ENCODE measurements at regions not wholly inside any gene's neighbourhood (a gene's known extent, or its start where the extent isn't known, plus 50 kb on each side); places are given as distances from the start of the nearest gene placed in this dataset.

DNA sequence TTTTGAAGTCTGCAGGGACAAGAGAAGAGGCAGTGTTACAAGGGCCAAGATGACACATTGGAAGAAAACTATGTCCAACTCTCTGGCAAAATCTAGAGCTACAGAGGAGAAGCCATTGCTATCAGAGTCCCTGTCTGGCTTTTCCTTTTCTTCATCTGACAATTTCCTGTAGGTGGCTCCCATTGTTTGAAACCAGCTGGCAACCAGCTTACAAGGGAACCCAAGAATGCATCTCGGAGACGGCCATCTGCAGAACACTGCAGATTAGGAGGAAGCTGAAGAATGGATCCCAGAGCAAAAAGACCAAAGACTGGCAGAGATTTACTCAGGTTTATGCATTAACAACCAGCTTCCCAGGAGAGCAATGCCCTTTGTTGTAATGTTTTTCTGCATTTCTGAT is 216.2 kb upstream of the CTSO start:
- DNase-seq (ENCODE audit: low spot score): peak; percentile 22
- H3K27me3 Mint-ChIP-seq (ENCODE audit: insufficient read depth, low read depth, poor library complexity): peaks cover 3% of the 10 kb centered on the region
- peaks cover 11% of the 10 kb centered on the region for H3K4me1 Mint-ChIP-seq
- H3K79me2 ChIP-seq (replicated peaks; ENCODE audit: insufficient read depth): no peaks in the 10 kb centered on the region
- no peak overlapping the region for H3K4me3 Mint-ChIP-seq
- TF ChIP-seq ZNF114 (CRISPR knock-in tag; IDR thresholded peaks at IDR 0.05): 0 out of 2 replicates have a peak, but pooled peaks have one; percentile 21
- no peak for TF ChIP-seq EZH2 (IDR thresholded peaks at IDR 0.05; ENCODE audit: low read depth, unreplicated experiment)
- TF ChIP-seq, protein P1, sequence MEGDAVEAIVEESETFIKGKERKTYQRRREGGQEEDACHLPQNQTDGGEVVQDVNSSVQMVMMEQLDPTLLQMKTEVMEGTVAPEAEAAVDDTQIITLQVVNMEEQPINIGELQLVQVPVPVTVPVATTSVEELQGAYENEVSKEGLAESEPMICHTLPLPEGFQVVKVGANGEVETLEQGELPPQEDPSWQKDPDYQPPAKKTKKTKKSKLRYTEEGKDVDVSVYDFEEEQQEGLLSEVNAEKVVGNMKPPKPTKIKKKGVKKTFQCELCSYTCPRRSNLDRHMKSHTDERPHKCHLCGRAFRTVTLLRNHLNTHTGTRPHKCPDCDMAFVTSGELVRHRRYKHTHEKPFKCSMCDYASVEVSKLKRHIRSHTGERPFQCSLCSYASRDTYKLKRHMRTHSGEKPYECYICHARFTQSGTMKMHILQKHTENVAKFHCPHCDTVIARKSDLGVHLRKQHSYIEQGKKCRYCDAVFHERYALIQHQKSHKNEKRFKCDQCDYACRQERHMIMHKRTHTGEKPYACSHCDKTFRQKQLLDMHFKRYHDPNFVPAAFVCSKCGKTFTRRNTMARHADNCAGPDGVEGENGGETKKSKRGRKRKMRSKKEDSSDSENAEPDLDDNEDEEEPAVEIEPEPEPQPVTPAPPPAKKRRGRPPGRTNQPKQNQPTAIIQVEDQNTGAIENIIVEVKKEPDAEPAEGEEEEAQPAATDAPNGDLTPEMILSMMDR (conservative IDR thresholded peaks at IDR 0.05; ENCODE audit: low read depth in 2 of 2): peak in 1 of 2 experiments; percentile 23; a peak in 1 of 4 replicates
- H3F3A ChIP-seq (replicated peaks; ENCODE audit: low read depth): no peaks in the 10 kb centered on the region
- peaks cover 12% of the 10 kb centered on the region; the same call in 1 of the 2 replicates for H3K4me1 ChIP-seq (ENCODE audit: insufficient read depth)
- H4K20me1 ChIP-seq (replicated peaks; ENCODE audit: insufficient read depth): no peaks in the 10 kb centered on the region
- H3K36me3 ChIP-seq (ENCODE audit: insufficient read depth): no peaks in the 10 kb centered on the region
- no peaks in the 10 kb centered on the region for H3K36me3 Mint-ChIP-seq (ENCODE audit: low read depth)
- no peaks in the 10 kb centered on the region for H3K27me3 ChIP-seq (ENCODE audit: insufficient read depth)
- no peak overlapping the region for H3K4me3 ChIP-seq
- no peaks in the 10 kb centered on the region for H3K9me3 Mint-ChIP-seq
- no peak overlapping the region for H3K4me2 ChIP-seq
- peak; percentile 45 for ATAC-seq
- H2AFZ ChIP-seq: peak overlapping the region; percentile 16; the same call in 1 of the 2 replicates
- H3K27ac Mint-ChIP-seq: no peak overlapping the region
- H3K9me2 ChIP-seq (ENCODE audit: insufficient read depth): no peaks in the 10 kb centered on the region
- no peak overlapping the region for H3K27ac ChIP-seq (ENCODE audit: low read depth)

DNA sequence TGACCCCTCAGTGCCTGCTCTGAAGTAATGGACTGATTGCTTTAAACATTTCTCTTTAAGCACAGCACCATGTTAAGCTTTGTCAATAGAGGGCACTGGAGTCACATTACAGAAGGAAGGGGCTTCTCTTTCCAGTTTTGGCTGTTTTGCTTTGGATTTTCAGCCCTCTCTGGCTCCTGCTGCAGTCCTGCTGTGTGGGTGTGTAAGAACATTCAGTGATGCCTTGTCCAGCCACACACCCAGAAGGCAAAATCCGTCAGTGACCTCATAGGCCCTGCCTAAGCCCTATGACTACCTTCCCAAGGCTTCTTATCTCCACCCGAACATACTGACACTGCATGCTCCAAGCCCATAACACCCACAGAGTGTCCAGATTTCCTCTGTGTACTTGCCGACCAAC is 215.3 kb upstream of the CTSO start:
- Histone ChIP-seq H3K27ac (ENCODE audit: low read depth) (no peak overlapping the region), H3F3A (replicated peaks; ENCODE audit: low read depth) (no peaks in the 10 kb centered on the region), H3K4me3 (no peak overlapping the region), H3K27me3 (ENCODE audit: insufficient read depth) (no peaks in the 10 kb centered on the region), H2AFZ (no peak overlapping the region), H3K9me2 (ENCODE audit: insufficient read depth) (no peaks in the 10 kb centered on the region), H3K79me2 (replicated peaks; ENCODE audit: insufficient read depth) (no peaks in the 10 kb centered on the region), H3K36me3 (ENCODE audit: insufficient read depth) (no peaks in the 10 kb centered on the region), H3K4me2 (no peak overlapping the region), H4K20me1 (replicated peaks; ENCODE audit: insufficient read depth) (no peaks in the 10 kb centered on the region), H3K4me1 (ENCODE audit: insufficient read depth) (peaks cover 12% of the 10 kb centered on the region; the same call in 1 of the 2 replicates)
- no peak overlapping the region for H3K4me3 Mint-ChIP-seq
- H3K4me1 Mint-ChIP-seq: peaks cover 11% of the 10 kb centered on the region
- H3K27me3 Mint-ChIP-seq (ENCODE audit: insufficient read depth, low read depth, poor library complexity): peaks cover 3% of the 10 kb centered on the region
- DNase-seq (ENCODE audit: low spot score) (peak; percentile 73), ATAC-seq (peak; percentile 91)
- H3K9me3 Mint-ChIP-seq: no peaks in the 10 kb centered on the region
- no peak overlapping the region for H3K27ac Mint-ChIP-seq
- no peaks in the 10 kb centered on the region for H3K36me3 Mint-ChIP-seq (ENCODE audit: low read depth)
- TF ChIP-seq, protein P1 (conservative IDR thresholded peaks at IDR 0.05; ENCODE audit: low read depth in 2 of 2): peak; percentile 69 to 88
- TF ChIP-seq POLR2AphosphoS5 (IDR thresholded peaks at IDR 0.05; ENCODE audit: low read depth): no peak

- no peaks in the 10 kb centered on the region for H4K20me1 ChIP-seq (replicated peaks; ENCODE audit: insufficient read depth)
- no peaks in the 10 kb centered on the region for H3K36me3 ChIP-seq (ENCODE audit: insufficient read depth)
- no peak overlapping the region for H2AFZ ChIP-seq
- no peak overlapping the region for H3K4me2 ChIP-seq
- peaks cover 12% of the 10 kb centered on the region; the same call in 1 of the 2 replicates for H3K4me1 ChIP-seq (ENCODE audit: insufficient read depth)
- H3K9me2 ChIP-seq (ENCODE audit: insufficient read depth): no peaks in the 10 kb centered on the region
- peaks cover 3% of the 10 kb centered on the region for H3K27me3 Mint-ChIP-seq (ENCODE audit: insufficient read depth, low read depth, poor library complexity)
- H3K27me3 ChIP-seq (ENCODE audit: insufficient read depth): no peaks in the 10 kb centered on the region
- no peaks in the 10 kb centered on the region for H3K36me3 Mint-ChIP-seq (ENCODE audit: low read depth)
- H3K79me2 ChIP-seq (replicated peaks; ENCODE audit: insufficient read depth): no peaks in the 10 kb centered on the region
- no peak overlapping the region for H3K4me3 ChIP-seq
- no peak for DNase-seq (ENCODE audit: low spot score)
- no peak overlapping the region for H3K4me3 Mint-ChIP-seq
- ATAC-seq: no peak
- peaks cover 11% of the 10 kb centered on the region for H3K4me1 Mint-ChIP-seq
- H3K27ac Mint-ChIP-seq: no peak overlapping the region
- H3K27ac ChIP-seq (ENCODE audit: low read depth): no peak overlapping the region
- H3K9me3 Mint-ChIP-seq: no peaks in the 10 kb centered on the region
- H3F3A ChIP-seq (replicated peaks; ENCODE audit: low read depth): no peaks in the 10 kb centered on the region
- TF ChIP-seq NANOG (IDR thresholded peaks at IDR 0.05; ENCODE audit: borderline replicate concordance) (no peak), CREB1 (CRISPR knock-in tag; IDR thresholded peaks at IDR 0.05; ENCODE audit: low read depth) (no peak)
Measured at GRCh38 chr4:156168288-156168687, 214.6 kb upstream of the CTSO start.

Measured in GM23338 (cell line).